ENCODE measurements at regions not wholly inside any gene's neighbourhood (a gene's known extent, or its start where the extent isn't known, plus 50 kb on each side); places are given as distances from the start of the nearest gene placed in this dataset.
"Not testable (repeated sequence)": the region's sequence is repeated elsewhere in the genome, so short reads cannot be mapped to it uniquely, and the experiment has no call there.

GRCh38 chr12:71321130-71321529 lies 118.5 kb upstream of the LGR5 start:
- H3K4me3 ChIP-seq (ENCODE audit: low read depth, low read length), result no peak overlapping the region
- TF ChIP-seq CTCF (IDR thresholded peaks at IDR 0.05; ENCODE audit: insufficient read depth, low read depth, low read length), result no peak
- DNase-seq (ENCODE audit: low read depth), result no peak

- no peak for TF ChIP-seq CTCF (IDR thresholded peaks at IDR 0.05; ENCODE audit: insufficient read depth, low read depth, low read length)
- H3K4me3 ChIP-seq (ENCODE audit: low read depth, low read length), result no peak overlapping the region
- DNase-seq (ENCODE audit: low read depth), result no peak
Observed at GRCh38 chr12:71315328-71315985, 124.1 kb upstream of the LGR5 start.

- no peak overlapping the region for H3K4me3 ChIP-seq (ENCODE audit: low read depth, low read length)
- no peak for TF ChIP-seq CTCF (IDR thresholded peaks at IDR 0.05; ENCODE audit: insufficient read depth, low read depth, low read length)
- peak; percentile 3 for DNase-seq (ENCODE audit: low read depth)
Observed at GRCh38 chr12:71312768-71313403, 126.7 kb upstream of the LGR5 start.

GRCh38 chr12:71311611-71312010 lies 128.0 kb upstream of the LGR5 start:
- DNase-seq (ENCODE audit: low read depth); H3K4me3 ChIP-seq (ENCODE audit: low read depth, low read length): not testable (repeated sequence)

- no peak for DNase-seq (ENCODE audit: low read depth)
- H3K4me3 ChIP-seq (ENCODE audit: low read depth, low read length), result no peak overlapping the region
- TF ChIP-seq CTCF (IDR thresholded peaks at IDR 0.05; ENCODE audit: insufficient read depth, low read depth, low read length), result no peak
Observed at GRCh38 chr12:71306808-71307207, 132.8 kb upstream of the LGR5 start.

GRCh38 chr12:71304306-71304705 lies 135.3 kb upstream of the LGR5 start:
- DNase-seq (ENCODE audit: low read depth), result no peak
- H3K4me3 ChIP-seq (ENCODE audit: low read depth, low read length), result no peak overlapping the region

GRCh38 chr12:71303199-71303598 lies 136.4 kb upstream of the LGR5 start:
- DNase-seq (ENCODE audit: low read depth), result no peak
- no peak overlapping the region for H3K4me3 ChIP-seq (ENCODE audit: low read depth, low read length)
- no peak for TF ChIP-seq CTCF (IDR thresholded peaks at IDR 0.05; ENCODE audit: insufficient read depth, low read depth, low read length)

More at GRCh38 chr12:71304306-71304705, 135.3 kb upstream of the LGR5 start:
- no peak for TF ChIP-seq CTCF (IDR thresholded peaks at IDR 0.05; ENCODE audit: insufficient read depth, low read depth, low read length)
